GM19193 (cell line): ENCODE measurements at regions not wholly inside any gene's neighbourhood (a gene's known extent, or its start where the extent isn't known, plus 50 kb on each side); places are given as distances from the start of the nearest gene placed in this dataset.

Experiments
- POLR2A ChIP-seq: IDR thresholded peaks from 4 replicates; pipeline ENCODE4 v1.6.1; 2011; ENCODE audit not compliant: insufficient read depth, insufficient read length; ENCODE audit errors: extremely low read depth

DNA sequence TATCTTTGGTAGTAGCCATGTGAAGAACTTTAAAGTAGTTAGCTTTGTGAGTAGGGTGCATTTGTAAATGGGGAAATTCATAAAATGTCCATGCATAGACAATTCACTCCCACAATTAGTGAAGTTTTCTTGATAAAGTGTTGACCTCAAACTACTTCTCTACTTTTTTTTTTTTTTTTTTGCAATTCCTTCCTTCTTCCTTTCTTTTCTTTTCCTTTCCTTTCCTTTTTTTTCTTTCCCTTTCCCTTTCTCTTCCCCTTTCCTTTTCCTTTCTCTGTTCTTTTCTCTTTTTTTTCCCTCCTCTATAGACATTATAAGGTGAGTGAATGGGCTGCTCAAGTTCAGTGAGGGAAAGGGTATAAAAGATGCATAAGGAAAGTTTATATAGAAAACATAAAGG, 184.2 kb downstream of the PTEN start:
- no peak for TF ChIP-seq POLR2A

DNA sequence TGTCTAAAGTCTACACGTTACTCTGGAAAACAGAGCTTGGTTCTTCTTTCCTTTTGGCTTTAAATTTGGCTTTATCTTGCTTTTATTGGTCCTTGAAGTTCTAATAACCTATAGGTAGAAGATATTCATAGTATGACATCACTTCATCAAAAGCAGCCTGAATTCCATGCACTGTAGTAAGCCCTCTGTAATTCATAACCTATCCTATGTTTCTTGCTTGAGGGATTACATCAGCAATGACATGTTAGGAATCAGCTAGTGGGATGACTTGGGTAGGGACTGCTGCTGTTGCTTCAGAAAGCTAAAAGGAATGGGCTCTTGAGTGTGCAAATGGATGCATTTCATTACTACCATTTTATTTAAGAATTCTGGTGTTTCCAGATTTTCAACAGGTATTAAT, 184.9 kb downstream of the PTEN start:
- no peak for TF ChIP-seq POLR2A

DNA sequence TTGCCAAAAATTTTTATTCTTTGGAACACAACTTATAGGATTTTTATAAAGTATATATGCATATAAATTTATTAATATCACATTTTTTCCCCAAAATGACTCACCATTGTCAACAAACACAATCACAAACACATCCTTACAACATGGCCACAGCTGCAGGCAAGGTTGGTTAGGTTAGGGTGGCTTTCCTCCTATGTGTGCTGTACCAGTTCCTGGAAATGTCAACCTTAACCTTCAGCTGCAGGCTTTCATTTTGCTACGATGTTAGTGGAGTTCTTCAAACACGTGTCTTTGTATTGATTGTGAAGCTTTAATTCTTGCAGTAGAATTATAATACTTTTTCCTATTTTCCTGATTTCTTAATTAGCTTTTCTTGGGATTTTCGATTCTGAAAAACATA, 185.8 kb downstream of the PTEN start:
- no peak for TF ChIP-seq POLR2A

- TF ChIP-seq POLR2A: no peak
These were observed 194.3 kb downstream of the PTEN start for GRCh38 chr10:88057720-88058119.

DNA sequence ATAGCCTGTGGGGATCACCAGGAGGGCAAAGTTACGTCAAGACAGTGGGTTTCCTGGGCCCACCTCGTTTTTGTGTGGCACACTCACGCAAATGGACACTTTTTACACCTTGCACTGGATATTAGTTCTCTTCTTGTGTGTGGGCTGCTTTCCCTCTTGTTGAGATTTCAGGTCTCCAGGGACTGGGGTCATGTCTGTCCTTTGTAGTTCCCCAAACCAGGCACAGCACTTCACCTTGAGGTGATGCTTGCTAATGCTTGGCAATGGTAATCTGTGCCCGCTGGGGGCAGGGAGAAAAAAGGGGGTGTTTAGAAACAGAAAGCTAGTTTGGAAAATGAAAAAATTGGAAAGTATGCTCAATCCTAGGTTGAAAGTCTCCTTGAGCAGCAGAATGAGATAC, 195.3 kb downstream of the PTEN start:
- TF ChIP-seq POLR2A: no peak

GRCh38 chr10:88059190-88059589, 195.8 kb downstream of the PTEN start:
- no peak for TF ChIP-seq POLR2A

DNA sequence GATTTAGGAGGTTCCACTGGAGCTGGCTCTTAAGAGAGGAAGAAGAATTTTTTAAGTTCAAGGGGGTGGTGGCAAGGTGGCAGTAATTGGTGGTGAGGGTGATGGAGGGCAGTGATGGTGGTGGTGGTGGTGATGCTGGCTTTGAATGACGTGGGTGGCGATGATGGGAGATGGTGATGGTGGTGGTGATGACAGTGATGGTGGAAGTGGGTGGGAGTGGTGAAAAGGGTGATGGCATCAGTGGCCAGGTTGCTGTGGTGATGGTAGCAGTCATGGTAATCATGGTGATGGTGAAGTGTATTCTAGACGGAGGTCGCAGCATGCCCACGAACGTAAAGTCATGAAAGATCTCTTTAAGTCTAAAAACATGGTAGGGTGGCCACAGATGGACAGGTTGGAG, 197.3 kb downstream of the PTEN start:
- no peak for TF ChIP-seq POLR2A

GRCh38 chr10:88062385-88062784, 199.0 kb downstream of the PTEN start:
- TF ChIP-seq POLR2A: no peak

DNA sequence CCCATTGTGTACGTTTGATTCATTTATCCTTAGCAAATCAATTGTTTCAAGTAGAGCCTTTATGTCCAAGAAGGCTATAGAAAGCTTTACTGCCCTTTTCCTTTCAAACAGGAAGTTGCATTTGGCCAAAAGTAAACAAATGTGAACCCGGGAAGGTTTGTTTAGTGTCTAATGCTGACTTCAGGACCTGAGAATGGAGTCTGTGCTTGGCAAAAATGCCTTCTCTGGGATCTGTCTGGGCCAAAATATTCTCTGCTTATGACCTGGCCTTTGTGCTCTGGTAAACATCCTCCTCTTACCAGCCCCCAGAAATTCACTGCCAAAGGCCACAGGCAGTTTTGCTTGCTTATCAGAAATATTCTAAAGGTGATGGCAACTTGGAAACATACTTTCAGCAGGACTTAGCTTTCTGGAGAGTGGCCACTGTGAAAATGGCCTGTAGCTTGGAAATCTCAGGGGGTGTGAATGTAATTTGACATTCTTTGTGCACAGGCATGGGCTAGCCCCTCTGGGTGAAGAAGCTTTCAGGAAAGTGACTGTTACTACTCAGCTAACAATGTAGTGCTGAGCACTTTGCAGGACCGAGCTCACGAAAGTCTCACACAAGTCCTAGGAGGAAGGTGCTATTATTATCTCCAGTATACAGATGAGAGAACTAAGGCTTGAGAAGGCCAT, 199.5 kb downstream of the PTEN start:
- TF ChIP-seq POLR2A: no peak

GRCh38 chr10:88063861-88064557, 200.6 kb downstream of the PTEN start:
- TF ChIP-seq POLR2A: no peak

DNA sequence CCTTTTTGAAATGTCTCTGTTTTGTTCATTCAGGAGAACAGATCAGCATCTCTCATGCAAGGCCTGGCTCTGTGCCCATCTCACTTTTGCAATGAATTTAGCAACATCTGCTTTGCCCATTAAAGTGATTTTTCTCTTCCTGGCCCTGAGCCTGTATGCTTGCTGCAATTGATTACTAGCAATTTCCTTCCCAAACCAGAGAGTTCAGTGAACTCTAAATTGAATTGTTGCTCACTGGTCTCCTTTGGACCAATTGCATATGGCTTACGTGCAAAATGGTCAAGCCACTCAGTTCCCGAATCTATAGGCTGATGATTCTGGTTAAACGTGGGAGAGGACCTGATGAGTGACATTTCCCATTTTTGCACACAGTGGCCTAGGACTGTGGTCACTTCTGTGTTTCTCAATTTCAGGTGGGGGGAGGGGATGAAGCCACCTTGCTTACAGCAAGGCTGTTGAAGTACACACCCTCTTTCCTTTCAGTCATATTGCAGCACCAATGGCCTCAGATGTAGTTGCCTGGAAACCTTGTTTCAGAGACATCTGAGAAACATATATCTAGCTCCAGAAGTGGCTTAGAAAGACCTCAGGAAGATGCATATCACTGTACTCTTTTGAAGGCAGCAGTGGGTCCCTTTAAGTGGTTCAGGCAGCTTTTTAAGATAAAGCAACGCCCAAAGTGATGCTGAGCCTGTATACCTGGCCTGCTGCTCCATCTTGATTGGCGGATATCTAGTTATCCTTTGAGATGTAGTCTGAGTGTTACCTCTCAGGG, 201.4 kb downstream of the PTEN start:
- no peak for TF ChIP-seq POLR2A

GRCh38 chr10:88065383-88066049, 202.1 kb downstream of the PTEN start:
- peak; percentile 7 for TF ChIP-seq POLR2A

- TF ChIP-seq POLR2A: no peak
These were observed 202.9 kb downstream of the PTEN start for GRCh38 chr10:88066319-88066718.

- TF ChIP-seq POLR2A: peak; percentile 37
These were observed 203.5 kb downstream of the PTEN start for GRCh38 chr10:88066876-88067275.

DNA sequence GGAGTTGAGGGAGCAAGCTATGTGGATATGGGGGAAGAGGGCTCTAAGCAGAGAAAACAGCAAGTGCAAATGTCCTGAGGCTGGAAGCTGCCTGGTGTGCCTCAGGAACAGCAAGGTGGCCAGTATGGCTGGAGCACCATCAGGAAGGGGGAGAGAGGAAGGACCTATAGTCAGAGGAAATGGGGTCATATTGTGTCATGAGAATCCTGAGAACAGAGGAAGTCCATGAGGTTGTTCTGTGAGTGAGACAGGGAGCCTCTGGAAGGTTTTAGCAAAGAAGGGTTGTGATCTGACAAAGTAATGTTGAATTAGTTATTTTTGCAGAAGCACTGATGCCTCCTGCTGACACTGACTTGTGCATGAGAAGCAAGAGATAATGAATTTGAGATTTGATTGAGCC, 204.3 kb downstream of the PTEN start:
- TF ChIP-seq POLR2A: no peak
